MCF 10A (cell line): ENCODE measurements at regions not wholly inside any gene's neighbourhood (a gene's known extent, or its start where the extent isn't known, plus 50 kb on each side); places are given as distances from the start of the nearest gene placed in this dataset.

ENCODE experiments used
- BruUV-seq: library from RNA; stranded (reverse); fragments of 400-500 nt; replicated peaks from 2 replicates; lab custom pipeline; 2021; lab: Mats Ljungman, UMichigan
- CTCF ChIA-PET: fragments of 300-600 bp; sonication (Branson Sonifier 250); formaldehyde crosslinking; extraction: SDS; loops from one replicate; lab custom pipeline; 2021; ENCODE audit warnings: antibody characterized with exemption, inconsistent platforms; lab: Yijun Ruan, JAX
- POLR2A ChIA-PET: fragments of 300-600, 350-650 bp; sonication (Branson Sonifier 250); formaldehyde crosslinking; extraction: SDS; loops from one replicate; lab custom pipeline; 2020; ENCODE audit warnings: antibody characterized with exemption, inconsistent platforms; lab: Yijun Ruan, JAX
- DNase-seq: peaks from one replicate; pipeline ENCODE4 v3.0.0-alpha.2; 2018; ENCODE audit not compliant: unreplicated experiment
- H3K27ac Mint-ChIP-seq: one replicate; pipeline ENCODE4 v1.8.0; 2022; ENCODE audit warnings: mild to moderate bottlenecking, low read depth, mixed read lengths; ENCODE audit not compliant: unreplicated experiment
- H3K27me3 Mint-ChIP-seq: one replicate; pipeline ENCODE4 v1.8.0; 2022; ENCODE audit warnings: mixed read lengths; ENCODE audit not compliant: insufficient read depth, unreplicated experiment
- H3K36me3 Mint-ChIP-seq: one replicate; pipeline ENCODE4 v1.8.0; 2022; ENCODE audit warnings: mild to moderate bottlenecking, moderate library complexity, mixed read lengths; ENCODE audit not compliant: insufficient read depth, unreplicated experiment
- H3K4me1 Mint-ChIP-seq: one replicate; pipeline ENCODE4 v1.8.0; 2022; ENCODE audit warnings: mixed read lengths; ENCODE audit not compliant: insufficient read depth, unreplicated experiment
- H3K4me3 Mint-ChIP-seq: one replicate; pipeline ENCODE4 v1.8.0; 2022; ENCODE audit warnings: mild to moderate bottlenecking, moderate library complexity, mixed read lengths; ENCODE audit not compliant: unreplicated experiment
- H3K9me3 Mint-ChIP-seq: one replicate; pipeline ENCODE4 v1.8.0; 2022; ENCODE audit warnings: mixed read lengths; ENCODE audit not compliant: unreplicated experiment
- CTCF ChIP-seq: fragments of 200-600 bp; IDR thresholded peaks from one replicate; pipeline ENCODE4 v1.8.0; 2022; ENCODE audit warnings: antibody characterized with exemption, mild to moderate bottlenecking; ENCODE audit not compliant: unreplicated experiment
- intact Hi-C: fragments of 100-400 bp; cut with micrococcal nuclease; formaldehyde crosslinking; loops from 2 replicates; pipeline ENCODE4 v1.14.1; 2022

GRCh38 chr2:21890041-21890440, 766.3 kb downstream of the TDRD15 start:
- Mint-ChIP-seq H3K36me3 (no peaks in the 10 kb centered on the region), H3K27me3 (no peaks in the 10 kb centered on the region), H3K9me3 (peaks cover 2% of the 10 kb centered on the region), H3K27ac (no peak overlapping the region), H3K4me3 (no peak overlapping the region), H3K4me1 (no peaks in the 10 kb centered on the region)
- CTCF ChIA-PET = interaction anchor here (0.6 kb wide), 1 partner anchor 28 kb away, joined by 4 read pairs; no protein-coding TSS in a partner anchor
- POLR2A ChIA-PET = interaction anchor here (0.7 kb wide), 1 partner anchor 1389 kb away, joined by 3 read pairs; no protein-coding TSS in a partner anchor
- BruUV-seq = no TSS peak
- no peak for TF ChIP-seq CTCF
- intact Hi-C loops = no loop called here
- no peak for DNase-seq

- Mint-ChIP-seq H3K9me3 (no peaks in the 10 kb centered on the region), H3K4me1 (no peaks in the 10 kb centered on the region), H3K27ac (no peak overlapping the region), H3K4me3 (no peak overlapping the region), H3K36me3 (no peaks in the 10 kb centered on the region), H3K27me3 (no peaks in the 10 kb centered on the region)
- TF ChIP-seq CTCF = no peak
- ChIA-PET CTCF (interaction anchor here (0.6 kb wide), 2 partner anchors 27 to 655 kb away, joined by 3 to 4 read pairs; no protein-coding TSS in a partner anchor), POLR2A (interaction anchor here (0.7 kb wide), 1 partner anchor 1390 kb away, joined by 3 read pairs; no protein-coding TSS in a partner anchor)
- BruUV-seq = no TSS peak
- intact Hi-C loops = no loop called here
- DNase-seq = no peak
Observed at GRCh38 chr2:21890716-21891115, 766.9 kb downstream of the TDRD15 start.

- ChIA-PET CTCF (no interaction called here), POLR2A (no interaction called here)
- no peaks in the 10 kb centered on the region for H3K27me3 Mint-ChIP-seq
- no peaks in the 10 kb centered on the region for H3K4me1 Mint-ChIP-seq
- H3K27ac Mint-ChIP-seq = no peak overlapping the region
- H3K9me3 Mint-ChIP-seq = no peaks in the 10 kb centered on the region
- H3K36me3 Mint-ChIP-seq = no peaks in the 10 kb centered on the region
- no peak for TF ChIP-seq CTCF
- intact Hi-C loops = no loop called here
- no TSS peak for BruUV-seq
- H3K4me3 Mint-ChIP-seq = no peak overlapping the region
- no peak for DNase-seq
Observed at GRCh38 chr2:21891191-21891590, 767.4 kb downstream of the TDRD15 start.

GRCh38 chr2:21892140-21892539, 768.4 kb downstream of the TDRD15 start:
- intact Hi-C loops = no loop called here
- no TSS peak for BruUV-seq
- DNase-seq = no peak
- TF ChIP-seq CTCF = no peak
- Mint-ChIP-seq H3K4me1 (no peaks in the 10 kb centered on the region), H3K27ac (no peak overlapping the region), H3K4me3 (no peak overlapping the region), H3K36me3 (no peaks in the 10 kb centered on the region), H3K27me3 (no peaks in the 10 kb centered on the region), H3K9me3 (no peaks in the 10 kb centered on the region)
- ChIA-PET POLR2A (no interaction called here), CTCF (interaction anchor here (0.6 kb wide), 1 partner anchor 729 kb away, joined by 3 read pairs; no protein-coding TSS in a partner anchor)
